Astrocyte of the spinal cord (primary cell): ENCODE measurements at regions not wholly inside any gene's neighbourhood (a gene's known extent, or its start where the extent isn't known, plus 50 kb on each side); places are given as distances from the start of the nearest gene placed in this dataset.

Experiments
- DNase-seq: peaks from one replicate; pipeline ENCODE4 v3.0.0; 2011; ENCODE audit warnings: low read depth, low spot score
- H3K4me3 ChIP-seq: 2 replicates; pipeline ENCODE4 v1.5.1; 2011; ENCODE audit warnings: low read depth, mild to moderate bottlenecking, low read length, moderate library complexity
- in situ Hi-C: cut with HindIII; loops from 2 replicates; pipeline ENCODE4 v1.10.0; 2017; ENCODE audit warnings: low sequenced_read_pairs
- TF ChIP-seq, protein P1 (sequence below): IDR thresholded peaks from 2 replicates; pipeline ENCODE4 v1.5.1; 2012; ENCODE audit warnings: low read depth, mild to moderate bottlenecking, low read length, inconsistent platforms

DNA sequence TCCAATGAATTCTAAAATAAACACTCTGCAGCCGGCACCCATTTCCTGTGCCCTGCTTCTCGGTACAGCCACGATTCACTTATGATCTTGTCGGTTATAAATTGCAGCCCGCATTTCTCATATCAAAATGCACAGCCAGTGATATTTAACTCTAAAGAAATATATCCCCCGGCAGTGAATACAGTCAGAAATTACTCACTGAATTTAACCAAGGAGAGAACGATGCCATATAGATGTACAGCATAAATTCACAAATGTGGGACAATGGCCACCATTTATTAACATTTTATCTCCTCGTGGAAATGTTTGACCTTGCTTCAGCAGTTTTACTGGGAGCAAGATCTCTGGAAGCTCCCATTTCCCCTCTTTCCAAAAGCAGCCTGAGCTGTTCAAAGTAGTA, 1517.8 kb downstream of the BRD1 start:
- TF ChIP-seq, protein P1, sequence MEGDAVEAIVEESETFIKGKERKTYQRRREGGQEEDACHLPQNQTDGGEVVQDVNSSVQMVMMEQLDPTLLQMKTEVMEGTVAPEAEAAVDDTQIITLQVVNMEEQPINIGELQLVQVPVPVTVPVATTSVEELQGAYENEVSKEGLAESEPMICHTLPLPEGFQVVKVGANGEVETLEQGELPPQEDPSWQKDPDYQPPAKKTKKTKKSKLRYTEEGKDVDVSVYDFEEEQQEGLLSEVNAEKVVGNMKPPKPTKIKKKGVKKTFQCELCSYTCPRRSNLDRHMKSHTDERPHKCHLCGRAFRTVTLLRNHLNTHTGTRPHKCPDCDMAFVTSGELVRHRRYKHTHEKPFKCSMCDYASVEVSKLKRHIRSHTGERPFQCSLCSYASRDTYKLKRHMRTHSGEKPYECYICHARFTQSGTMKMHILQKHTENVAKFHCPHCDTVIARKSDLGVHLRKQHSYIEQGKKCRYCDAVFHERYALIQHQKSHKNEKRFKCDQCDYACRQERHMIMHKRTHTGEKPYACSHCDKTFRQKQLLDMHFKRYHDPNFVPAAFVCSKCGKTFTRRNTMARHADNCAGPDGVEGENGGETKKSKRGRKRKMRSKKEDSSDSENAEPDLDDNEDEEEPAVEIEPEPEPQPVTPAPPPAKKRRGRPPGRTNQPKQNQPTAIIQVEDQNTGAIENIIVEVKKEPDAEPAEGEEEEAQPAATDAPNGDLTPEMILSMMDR = no peak
- H3K4me3 ChIP-seq = no peak overlapping the region
- in situ Hi-C loops = no loop called here
- DNase-seq = no peak

DNA sequence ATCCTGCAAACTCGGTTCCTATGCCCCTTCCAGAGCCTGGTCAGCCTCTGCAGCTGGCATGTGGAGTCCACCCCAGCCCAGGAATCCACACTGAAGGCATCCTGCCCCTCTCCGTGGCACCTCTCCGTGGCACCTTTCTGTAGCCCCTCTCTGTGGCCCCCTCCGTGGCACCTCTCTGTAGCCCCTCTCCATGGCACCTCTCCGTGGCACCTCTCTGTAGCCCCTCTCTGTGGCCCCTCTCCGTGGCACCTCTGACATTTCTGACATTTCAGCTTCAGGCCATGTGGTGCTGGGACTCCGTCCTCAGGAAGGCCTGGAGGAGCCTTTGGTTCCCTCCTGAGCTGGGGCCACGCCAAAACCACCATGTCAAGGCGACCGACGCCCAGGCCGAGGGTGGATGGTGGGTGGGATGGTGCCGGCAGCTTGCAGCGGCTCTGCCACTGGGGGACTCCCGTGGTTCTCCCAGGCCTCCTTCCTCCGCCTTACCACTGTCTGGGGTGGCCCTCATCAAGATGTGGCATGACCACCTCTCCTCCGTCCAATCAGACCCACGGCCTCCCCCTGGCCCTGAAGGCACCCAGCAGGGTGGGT, 1518.5 kb downstream of the BRD1 start:
- no peak overlapping the region for H3K4me3 ChIP-seq
- TF ChIP-seq, protein P1 = no peak
- no peak for DNase-seq
- in situ Hi-C loops = no loop called here

DNA sequence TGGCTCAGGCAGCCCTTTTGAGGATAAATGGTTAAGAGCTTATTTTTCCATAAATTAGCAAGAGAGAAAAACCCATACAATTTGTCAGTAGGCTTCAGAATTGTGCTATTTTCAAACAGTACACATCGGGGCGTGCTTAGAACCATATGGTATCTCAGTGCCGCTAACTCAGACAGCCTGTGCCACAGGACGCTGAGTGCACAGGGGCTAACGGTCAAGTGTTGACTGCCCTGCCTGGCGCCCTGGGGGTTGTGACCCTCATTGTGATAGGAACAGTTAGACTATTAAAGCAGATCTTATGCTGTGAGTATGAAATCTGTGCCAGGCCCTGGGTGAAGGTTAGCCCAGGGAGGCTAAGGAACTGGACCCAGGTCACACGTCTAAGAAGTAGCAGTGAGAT, 1519.7 kb downstream of the BRD1 start:
- in situ Hi-C loops = no loop called here
- TF ChIP-seq, protein P1 = no peak
- no peak overlapping the region for H3K4me3 ChIP-seq
- no peak for DNase-seq

DNA sequence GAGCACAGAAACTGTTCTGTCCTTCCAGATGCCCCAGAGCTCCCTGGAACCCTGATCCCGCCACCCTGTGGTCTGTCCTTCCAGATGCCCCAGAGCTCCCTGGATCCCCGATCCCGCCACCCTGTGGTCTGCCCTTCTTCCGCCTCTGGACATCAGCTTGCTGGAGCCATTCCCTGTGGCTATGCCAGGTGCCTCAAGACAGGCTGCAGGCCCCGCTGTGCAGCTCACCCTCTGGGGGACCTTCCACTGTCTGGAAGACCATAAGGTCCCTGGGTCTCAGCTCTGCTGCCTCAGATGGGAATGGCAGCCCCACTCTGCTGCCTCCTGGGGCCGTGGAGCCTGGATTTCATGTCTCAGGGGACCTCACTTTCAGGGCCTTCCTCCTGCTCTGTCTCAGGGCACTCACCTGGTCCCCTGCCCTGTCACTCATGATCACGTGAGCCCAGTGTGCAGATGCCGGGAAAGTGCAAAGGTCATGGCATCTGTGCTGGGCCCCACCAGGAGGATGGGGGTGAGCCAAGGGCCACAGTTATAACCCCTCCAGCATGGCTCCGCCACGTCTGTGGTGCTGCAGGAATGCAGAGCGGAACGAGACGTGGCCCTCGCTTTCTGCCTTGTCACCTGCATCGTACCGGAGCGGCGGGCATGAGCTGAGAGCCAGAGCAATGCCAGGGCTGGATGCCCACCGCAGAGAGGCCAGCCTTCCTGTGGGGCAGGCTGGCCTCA, 1520.7 kb downstream of the BRD1 start:
- in situ Hi-C loops = no loop called here
- DNase-seq = no peak
- H3K4me3 ChIP-seq = no peak overlapping the region
- TF ChIP-seq, protein P1 = no peak

DNA sequence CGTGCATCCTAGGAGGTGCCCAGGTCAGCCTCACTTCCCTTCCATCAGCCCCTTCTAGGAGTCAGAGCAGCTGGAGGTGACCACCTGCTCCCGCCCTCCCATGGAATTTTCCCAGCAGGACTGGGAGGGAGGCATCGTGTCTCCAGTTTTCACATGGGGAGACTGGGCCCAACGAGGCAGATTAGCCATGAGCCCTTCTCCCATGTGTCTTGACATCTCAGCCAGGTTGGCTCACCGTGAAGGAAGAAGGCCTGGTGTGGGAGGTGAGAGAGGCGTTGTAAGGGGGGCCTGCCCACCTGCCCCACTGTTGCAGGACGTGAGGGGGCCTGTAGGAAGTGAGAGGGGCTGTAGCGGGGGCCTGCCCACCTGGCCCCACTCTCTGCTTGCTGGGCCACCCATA, 1521.4 kb downstream of the BRD1 start:
- in situ Hi-C loops = no loop called here
- no peak overlapping the region for H3K4me3 ChIP-seq

DNA sequence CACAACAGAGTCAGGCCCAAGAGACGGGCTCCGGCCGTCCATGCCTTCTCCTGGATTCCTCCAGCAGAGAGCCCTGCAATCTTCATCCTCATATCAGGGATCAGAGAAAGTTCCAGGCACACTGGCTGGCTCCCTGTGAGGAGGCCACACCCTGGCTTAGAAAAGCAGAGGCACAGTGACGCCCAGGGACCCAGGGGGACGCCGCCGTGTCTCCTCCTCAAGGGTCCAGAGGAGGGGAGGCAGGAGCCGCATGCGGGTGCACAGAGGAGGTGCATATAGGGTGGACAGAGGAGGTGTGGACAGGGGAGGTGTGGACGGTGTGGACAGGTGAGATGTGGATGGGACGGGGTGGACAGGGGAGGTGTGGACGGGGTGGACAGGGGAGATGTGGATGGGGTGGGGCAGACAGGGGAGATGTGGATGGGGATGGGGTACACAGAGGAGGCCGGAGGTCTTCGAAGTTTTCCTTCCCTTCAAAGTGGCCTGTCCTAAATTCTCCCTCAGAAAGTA, 1521.9 kb downstream of the BRD1 start:
- TF ChIP-seq, protein P1 = no peak
- DNase-seq = no peak
- no peak overlapping the region for H3K4me3 ChIP-seq
- in situ Hi-C loops = no loop called here

More for the DNA sequence above, 1521.4 kb downstream of the BRD1 start:
- no peak for DNase-seq
- TF ChIP-seq, protein P1 = no peak
